Gastrocnemius medialis (tissue), 4 donors: ENCODE measurements at regions not wholly inside any gene's neighbourhood (a gene's known extent, or its start where the extent isn't known, plus 50 kb on each side); places are given as distances from the start of the nearest gene placed in this dataset.

Experiments
- POLR2A ChIP-seq, 2 donors: fragments of 450-650 bp; IDR thresholded peaks; one replicate each; pipeline ENCODE4 v1.6.1; 2017; ENCODE audit warnings: antibody characterized with exemption in 2 of 2, mild to moderate bottlenecking in 2 of 2, moderate library complexity in 2 of 2
- TF ChIP-seq, protein P1 (sequence below), 5 experiments: fragments of 450-650 bp in 3 of 5; fragments of 200-600 bp in 2 of 5; sonication (generic) in 2 of 5; IDR thresholded peaks in 4 of 5; conservative IDR thresholded peaks in 1 of 5; 1 replicate in 4 of 5; 2 replicates in 1 of 5; pipeline ENCODE4 v1.5.1; 2016 to 2019; ENCODE audit warnings: antibody characterized with exemption in 5 of 5, mild to moderate bottlenecking in 3 of 5, moderate library complexity in 3 of 5

DNA sequence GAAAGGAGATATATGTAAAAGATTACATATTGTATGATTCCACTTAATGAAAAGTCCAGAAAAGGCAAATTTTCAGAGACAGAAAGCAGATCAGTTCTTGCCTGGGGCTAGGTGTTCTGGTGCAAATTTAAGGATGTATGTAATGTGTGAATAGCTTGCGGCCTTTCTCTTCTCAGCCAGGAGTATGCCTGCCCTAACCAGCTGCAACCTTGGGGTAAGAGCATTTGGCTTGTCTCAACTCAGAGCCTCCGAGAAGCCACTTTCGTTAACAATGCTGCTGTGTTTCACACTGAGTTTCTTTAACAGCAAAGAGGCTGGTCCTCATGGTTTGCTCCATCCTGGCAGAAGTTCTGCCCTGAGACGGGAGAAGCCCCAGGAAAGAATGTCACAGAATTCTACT is 102.7 kb downstream of the SPCS3 start:
- no peak for TF ChIP-seq POLR2A (IDR thresholded peaks at IDR 0.05)
- TF ChIP-seq, protein P1, sequence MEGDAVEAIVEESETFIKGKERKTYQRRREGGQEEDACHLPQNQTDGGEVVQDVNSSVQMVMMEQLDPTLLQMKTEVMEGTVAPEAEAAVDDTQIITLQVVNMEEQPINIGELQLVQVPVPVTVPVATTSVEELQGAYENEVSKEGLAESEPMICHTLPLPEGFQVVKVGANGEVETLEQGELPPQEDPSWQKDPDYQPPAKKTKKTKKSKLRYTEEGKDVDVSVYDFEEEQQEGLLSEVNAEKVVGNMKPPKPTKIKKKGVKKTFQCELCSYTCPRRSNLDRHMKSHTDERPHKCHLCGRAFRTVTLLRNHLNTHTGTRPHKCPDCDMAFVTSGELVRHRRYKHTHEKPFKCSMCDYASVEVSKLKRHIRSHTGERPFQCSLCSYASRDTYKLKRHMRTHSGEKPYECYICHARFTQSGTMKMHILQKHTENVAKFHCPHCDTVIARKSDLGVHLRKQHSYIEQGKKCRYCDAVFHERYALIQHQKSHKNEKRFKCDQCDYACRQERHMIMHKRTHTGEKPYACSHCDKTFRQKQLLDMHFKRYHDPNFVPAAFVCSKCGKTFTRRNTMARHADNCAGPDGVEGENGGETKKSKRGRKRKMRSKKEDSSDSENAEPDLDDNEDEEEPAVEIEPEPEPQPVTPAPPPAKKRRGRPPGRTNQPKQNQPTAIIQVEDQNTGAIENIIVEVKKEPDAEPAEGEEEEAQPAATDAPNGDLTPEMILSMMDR (IDR thresholded peaks at IDR 0.05 in 4 of 5, conservative IDR thresholded peaks at IDR 0.05 in 1 of 5), result no peak
